BLaER1 treated with 17β-estradiol and CSF1 and Interleukin-3, amounts not matched to agents 10 nM and 100 nM (cell line): ENCODE measurements at regions not wholly inside any gene's neighbourhood (a gene's known extent, or its start where the extent isn't known, plus 50 kb on each side); places are given as distances from the start of the nearest gene placed in this dataset.

Source experiments
- H3K27ac ChIP-seq, 11 experiments: shearing (Covaris generic); formaldehyde crosslinking; 2 replicates each; pipeline ENCODE4 v1.8.1; 2022
- H3K27me3 ChIP-seq, 11 experiments: shearing (Covaris generic); formaldehyde crosslinking; 2 replicates each; pipeline ENCODE4 v1.8.1; 2022
- H3K36me3 ChIP-seq, 11 experiments: shearing (Covaris generic); formaldehyde crosslinking; 2 replicates each; pipeline ENCODE4 v1.8.1; 2022
- H3K4me1 ChIP-seq, 10 experiments: shearing (Covaris generic); formaldehyde crosslinking; 2 replicates each; pipeline ENCODE4 v1.8.1; 2022
- H3K4me2 ChIP-seq, 11 experiments: shearing (Covaris generic); formaldehyde crosslinking; 2 replicates each; pipeline ENCODE4 v1.8.1; 2022
- H3K4me3 ChIP-seq, 10 experiments: shearing (Covaris generic); formaldehyde crosslinking; 2 replicates each; pipeline ENCODE4 v1.8.1; 2022
- H3K9ac ChIP-seq, 11 experiments: shearing (Covaris generic); formaldehyde crosslinking; 2 replicates each; pipeline ENCODE4 v1.8.1; 2022
- H3K9me3 ChIP-seq, 11 experiments: shearing (Covaris generic); formaldehyde crosslinking; replicated peaks in 1 of 11; 2 replicates each; pipeline ENCODE4 v1.8.1; 2022
- H4K20me1 ChIP-seq, 11 experiments: shearing (Covaris generic); formaldehyde crosslinking; 2 replicates each; pipeline ENCODE4 v1.8.1; 2022
- Cebpa-rat ChIP-seq, 11 experiments: shearing (Covaris generic); IDR thresholded peaks; 2 replicates each; pipeline ENCODE4 v1.8.1; 2022

GRCh38 chr13:50071379-50071778 lies 56.1 kb downstream of the KCNRG start:
- peak overlapping the region in 1 of 11 experiments; percentile 52; a peak in 1 of 22 replicates for H3K9ac ChIP-seq

GRCh38 chr13:50072676-50073075 lies 57.4 kb downstream of the KCNRG start:
- peaks cover 6 to 81% (median 57%) of the 10 kb centered on the region in 10 experiments for H3K4me1 ChIP-seq
- H3K9me3 ChIP-seq: no peaks in the 10 kb centered on the region
- H3K27me3 ChIP-seq: no peaks in the 10 kb centered on the region
- H3K36me3 ChIP-seq: peaks cover 12 to 65% (median 39%) of the 10 kb centered on the region in 11 experiments
- peak overlapping the region in 4 of 11 experiments; percentile 24 to 62 (median 41); a peak in 3 of 22 replicates for H3K4me2 ChIP-seq
- no peak for TF ChIP-seq Cebpa-rat (IDR thresholded peaks at IDR 0.05)
- H3K9ac ChIP-seq: peak overlapping the region in 1 of 11 experiments; percentile 53; a peak in 1 of 22 replicates
- peaks cover 5 to 94% (median 35%) of the 10 kb centered on the region in 11 experiments; a peak in 18 of 22 replicates for H4K20me1 ChIP-seq
- H3K4me3 ChIP-seq: no peak overlapping the region
- peak overlapping the region in 5 of 11 experiments; percentile 6 to 60 (median 29); a peak in 5 of 22 replicates for H3K27ac ChIP-seq

More at GRCh38 chr13:50071379-50071778, 56.1 kb downstream of the KCNRG start:
- H3K4me3 ChIP-seq: no peak overlapping the region
- H3K9me3 ChIP-seq: no peaks in the 10 kb centered on the region
- peaks cover 6 to 73% (median 47%) of the 10 kb centered on the region in 10 experiments for H3K4me1 ChIP-seq
- H3K4me2 ChIP-seq: peak overlapping the region in 9 of 11 experiments; percentile 1 to 71 (median 30); a peak in 13 of 22 replicates
- H4K20me1 ChIP-seq: peaks cover 10 to 91% (median 32%) of the 10 kb centered on the region in 11 experiments; a peak in 18 of 22 replicates
- H3K36me3 ChIP-seq: peaks cover 25 to 78% (median 52%) of the 10 kb centered on the region in 11 experiments
- no peak for TF ChIP-seq Cebpa-rat (IDR thresholded peaks at IDR 0.05)
- H3K27me3 ChIP-seq: no peaks in the 10 kb centered on the region
- peak overlapping the region in 6 of 11 experiments; percentile 4 to 47 (median 20); a peak in 6 of 22 replicates for H3K27ac ChIP-seq

GRCh38 chr13:50073340-50073739 lies 58.1 kb downstream of the KCNRG start:
- Histone ChIP-seq H3K4me3 (no peak overlapping the region), H4K20me1 (peaks cover under 1 to 95% (median 38%) of the 10 kb centered on the region in 11 experiments; a peak in 18 of 22 replicates), H3K27me3 (no peaks in the 10 kb centered on the region), H3K9me3 (no peaks in the 10 kb centered on the region), H3K4me2 (peak overlapping the region in 3 of 11 experiments; percentile 14 to 24 (median 23); a peak in 4 of 22 replicates), H3K9ac (no peak overlapping the region), H3K27ac (peak overlapping the region in 5 of 11 experiments; percentile 13 to 36 (median 27); a peak in 5 of 22 replicates), H3K4me1 (peaks cover 6 to 83% (median 62%) of the 10 kb centered on the region in 10 experiments), H3K36me3 (peaks cover 6 to 59% (median 32%) of the 10 kb centered on the region in 11 experiments; a peak in 20 of 22 replicates)
- TF ChIP-seq Cebpa-rat (IDR thresholded peaks at IDR 0.05): no peak

DNA sequence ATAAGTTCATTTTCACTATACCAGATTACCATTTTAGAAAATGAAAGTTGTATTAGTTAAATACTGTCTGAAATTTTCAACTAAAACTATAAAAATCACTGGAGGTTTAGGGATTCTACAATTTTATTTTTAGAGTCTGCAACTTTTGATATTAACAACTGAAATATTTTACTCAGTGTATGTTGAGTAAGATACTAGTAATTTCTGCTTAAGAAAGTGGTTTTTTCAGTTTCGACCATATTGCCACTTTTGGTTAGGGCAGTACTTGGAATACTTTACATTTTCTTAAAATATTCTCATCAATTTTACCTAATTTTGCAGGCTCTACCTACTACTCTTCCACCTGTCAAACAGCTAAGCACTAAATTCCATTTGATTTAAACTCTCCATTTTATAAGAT lies 59.6 kb downstream of the KCNRG start:
- TF ChIP-seq Cebpa-rat (IDR thresholded peaks at IDR 0.05): no peak
- peak overlapping the region in 1 of 11 experiments; percentile 64; a peak in 1 of 22 replicates for H3K9ac ChIP-seq
- H3K4me3 ChIP-seq: no peak overlapping the region
- peaks cover 0 to 95% (median 53%) of the 10 kb centered on the region in 11 experiments; a peak in 18 of 22 replicates for H4K20me1 ChIP-seq
- no peaks in the 10 kb centered on the region for H3K27me3 ChIP-seq
- peaks cover 0 to 44% (median 17%) of the 10 kb centered on the region in 11 experiments; a peak in 13 of 22 replicates for H3K36me3 ChIP-seq
- 0 out of 22 replicates have a peak overlapping the region, but pooled peaks of 1 of the 11 experiments have one; percentile 13 for H3K27ac ChIP-seq
- peak overlapping the region in 9 of 11 experiments; percentile 4 to 91 (median 63); a peak in 12 of 22 replicates for H3K4me2 ChIP-seq
- H3K9me3 ChIP-seq: no peaks in the 10 kb centered on the region
- peaks cover 6 to 77% (median 50%) of the 10 kb centered on the region in 10 experiments for H3K4me1 ChIP-seq

DNA sequence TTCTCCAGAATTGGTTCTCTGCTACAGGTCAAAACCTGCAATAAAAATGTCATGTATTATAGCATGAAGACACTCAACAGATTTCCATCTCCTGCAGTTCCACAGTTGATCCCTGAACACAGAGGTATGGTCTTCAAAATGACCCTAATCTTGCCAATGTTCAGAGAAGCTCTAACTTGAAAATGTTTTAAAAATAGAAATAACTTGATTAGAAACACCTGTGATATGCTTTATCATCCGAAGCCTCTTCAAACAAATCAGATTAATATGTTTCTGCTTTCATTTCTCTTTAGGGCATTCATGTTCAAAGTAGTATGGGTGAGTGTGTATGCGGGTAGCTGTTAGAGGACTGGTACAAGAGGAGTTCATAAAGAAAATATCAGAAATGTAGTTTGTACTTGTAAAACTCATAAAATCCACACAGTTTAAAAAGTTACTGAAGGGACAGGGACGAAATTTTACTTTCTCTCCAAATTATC lies 60.4 kb downstream of the KCNRG start:
- Histone ChIP-seq H3K36me3 (peaks cover 0 to 36% (median 16%) of the 10 kb centered on the region in 11 experiments; a peak in 12 of 22 replicates), H3K4me1 (peaks cover 6 to 71% (median 43%) of the 10 kb centered on the region in 10 experiments), H3K9me3 (no peaks in the 10 kb centered on the region), H3K4me3 (peak overlapping the region in 1 of 10 experiments; percentile 13; a peak in 1 of 20 replicates), H4K20me1 (peaks cover 7 to 95% (median 61%) of the 10 kb centered on the region in 11 experiments; a peak in 19 of 22 replicates), H3K27ac (peak overlapping the region in 10 of 11 experiments; percentile 26 to 98 (median 54); a peak in 15 of 22 replicates), H3K27me3 (no peaks in the 10 kb centered on the region), H3K4me2 (peak overlapping the region; percentile 45 to 91 (median 65)), H3K9ac (peak overlapping the region in 10 of 11 experiments; percentile 2 to 64 (median 37); a peak in 13 of 22 replicates)
- TF ChIP-seq Cebpa-rat (IDR thresholded peaks at IDR 0.05): no peak

DNA sequence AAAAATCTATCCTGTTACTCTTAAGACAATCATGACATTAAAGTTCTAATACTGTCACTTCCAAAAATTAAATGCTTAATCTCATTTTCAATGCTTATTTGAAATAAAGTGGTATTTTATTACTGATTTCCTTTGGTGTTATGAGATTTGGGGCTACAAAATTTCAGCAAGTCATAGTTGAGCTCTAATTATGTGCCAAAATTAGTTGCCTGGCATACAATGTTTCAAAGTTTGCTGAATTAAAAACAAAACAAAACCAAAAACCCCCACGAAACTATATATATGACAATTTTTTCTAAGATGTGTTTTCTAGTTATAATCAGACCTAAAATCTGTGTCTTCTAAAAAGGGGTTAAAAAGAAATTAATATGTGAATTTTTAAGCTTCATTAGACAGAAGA lies 62.2 kb downstream of the KCNRG start:
- Histone ChIP-seq H3K9me3 (no peaks in the 10 kb centered on the region), H3K27ac (peak overlapping the region; percentile 11 to 99 (median 95); a peak in 18 of 22 replicates), H3K4me1 (peaks cover 2 to 58% (median 29%) of the 10 kb centered on the region in 10 experiments; a peak in 19 of 20 replicates), H3K4me2 (peak overlapping the region in 9 of 11 experiments; percentile 60 to 97 (median 75); a peak in 17 of 22 replicates), H3K9ac (peak overlapping the region; percentile 47 to 100 (median 92); a peak in 16 of 22 replicates), H3K4me3 (peak overlapping the region in 3 of 10 experiments; percentile 41 to 95 (median 82); a peak in 8 of 20 replicates), H3K36me3 (peaks cover 0 to 20% (median 8%) of the 10 kb centered on the region in 11 experiments; a peak in 8 of 22 replicates), H3K27me3 (no peaks in the 10 kb centered on the region), H4K20me1 (peaks cover 17 to 89% (median 64%) of the 10 kb centered on the region in 11 experiments; a peak in 19 of 22 replicates)
- TF ChIP-seq Cebpa-rat (IDR thresholded peaks at IDR 0.05): no peak

- no peak for TF ChIP-seq Cebpa-rat (IDR thresholded peaks at IDR 0.05)
- Histone ChIP-seq H3K27ac (peak overlapping the region; percentile 84 to 99 (median 95)), H3K36me3 (peaks cover 0 to 18% (median 8%) of the 10 kb centered on the region in 11 experiments; a peak in 8 of 22 replicates), H3K4me1 (peaks cover 8 to 57% (median 35%) of the 10 kb centered on the region in 10 experiments), H4K20me1 (peaks cover 17 to 90% (median 70%) of the 10 kb centered on the region in 11 experiments; a peak in 19 of 22 replicates), H3K27me3 (no peaks in the 10 kb centered on the region), H3K9ac (peak overlapping the region; percentile 86 to 100 (median 97)), H3K4me3 (peak overlapping the region; percentile 80 to 96 (median 92); a peak in 19 of 20 replicates), H3K9me3 (no peaks in the 10 kb centered on the region), H3K4me2 (peak overlapping the region; percentile 71 to 97 (median 84))
Measured at GRCh38 chr13:50078231-50078894, 63.1 kb downstream of the KCNRG start.

DNA sequence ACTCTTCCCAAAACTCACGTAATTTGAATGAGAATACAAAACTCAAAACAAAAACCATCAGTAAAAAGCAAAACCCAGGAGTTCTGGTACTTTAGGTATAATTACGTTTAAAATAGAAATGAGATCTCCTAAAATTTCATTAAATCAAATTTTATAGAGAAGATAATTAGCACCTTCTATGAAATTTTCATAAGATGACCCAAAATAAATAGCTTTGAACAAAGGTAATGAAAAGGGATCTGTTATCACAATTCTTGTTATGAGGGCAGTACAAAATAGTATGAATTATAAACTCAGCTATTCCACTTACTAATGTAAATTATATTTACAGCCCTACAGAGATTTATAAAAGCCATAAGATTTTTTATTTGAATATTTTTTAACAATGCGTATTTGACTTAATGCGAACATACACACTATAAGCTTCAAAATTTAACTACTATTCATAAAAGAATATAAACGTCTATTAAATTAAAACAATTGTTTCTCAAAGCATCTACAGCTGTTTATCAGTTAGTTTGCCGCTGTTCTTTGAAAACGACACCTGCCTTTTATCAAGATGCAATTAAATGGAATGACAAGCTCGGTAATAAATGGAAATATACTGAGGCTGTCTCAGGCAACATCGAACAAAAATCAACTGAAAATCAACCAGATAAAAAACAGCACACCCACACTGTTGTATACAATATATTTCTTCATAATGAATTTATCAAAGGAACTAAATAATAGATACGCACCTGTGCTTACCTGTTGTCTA lies 63.8 kb downstream of the KCNRG start:
- Histone ChIP-seq H3K27me3 (no peaks in the 10 kb centered on the region), H3K4me3 (peak overlapping the region; percentile 80 to 96 (median 92)), H3K27ac (peak overlapping the region; percentile 84 to 99 (median 95)), H3K4me1 (peaks cover 15 to 57% (median 41%) of the 10 kb centered on the region in 10 experiments), H3K9ac (peak overlapping the region; percentile 86 to 100 (median 97)), H3K9me3 (no peaks in the 10 kb centered on the region), H4K20me1 (peaks cover 20 to 90% (median 77%) of the 10 kb centered on the region in 11 experiments; a peak in 19 of 22 replicates), H3K36me3 (peaks cover 0 to 13% (median 8%) of the 10 kb centered on the region in 11 experiments; a peak in 8 of 22 replicates), H3K4me2 (peak overlapping the region; percentile 71 to 97 (median 84); a peak in 21 of 22 replicates)
- no peak for TF ChIP-seq Cebpa-rat (IDR thresholded peaks at IDR 0.05)
